NCI-H128 (cell line): ENCODE measurements at regions not wholly inside any gene's neighbourhood (a gene's known extent, or its start where the extent isn't known, plus 50 kb on each side); places are given as distances from the start of the nearest gene placed in this dataset.
"Not testable (repeated sequence)": the region's sequence is repeated elsewhere in the genome, so short reads cannot be mapped to it uniquely, and the experiment has no call there.

Experiments
- DNase-seq: peaks from one replicate; lab custom pipeline; 2025; ENCODE audit not compliant: unreplicated experiment; lab: John Stamatoyannopoulos, UW

DNA sequence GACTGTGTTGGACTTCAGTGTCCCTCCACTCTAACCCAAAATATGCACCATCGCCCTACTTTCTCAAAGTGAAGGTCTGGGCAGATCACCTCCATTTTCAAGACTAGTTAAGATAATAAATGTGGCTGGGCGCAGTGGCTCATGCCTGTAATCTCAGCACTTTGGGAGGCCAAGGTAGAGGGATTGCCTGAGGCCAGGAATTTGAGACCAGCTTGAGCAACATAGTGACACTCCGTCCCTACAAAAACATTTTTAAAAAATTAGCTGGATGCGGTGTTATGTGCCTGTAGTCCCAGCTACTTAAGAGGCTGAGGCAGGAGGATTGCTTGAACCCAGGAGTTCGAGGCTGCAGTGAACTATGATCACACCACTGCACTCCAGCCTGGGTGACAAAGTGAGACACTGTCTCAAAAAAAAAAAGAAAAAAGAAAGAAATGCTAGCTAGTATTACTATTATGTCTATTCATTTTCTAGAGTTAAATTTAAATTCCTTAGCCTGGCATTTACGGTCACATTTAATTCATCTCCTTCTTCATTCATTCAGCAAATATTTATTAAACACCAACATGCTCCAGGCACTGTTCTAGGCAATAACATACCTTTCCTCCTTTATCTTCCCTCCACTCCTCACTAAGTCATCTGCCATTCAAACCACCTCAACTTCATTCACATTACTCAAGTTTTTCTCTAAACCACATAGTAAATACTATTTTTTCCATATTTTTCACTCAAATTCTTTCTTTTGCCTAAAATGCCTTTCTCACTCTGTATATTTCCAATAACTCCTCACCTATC lies 96.1 kb upstream of the XYLT1 start:
- DNase-seq = no peak

DNA sequence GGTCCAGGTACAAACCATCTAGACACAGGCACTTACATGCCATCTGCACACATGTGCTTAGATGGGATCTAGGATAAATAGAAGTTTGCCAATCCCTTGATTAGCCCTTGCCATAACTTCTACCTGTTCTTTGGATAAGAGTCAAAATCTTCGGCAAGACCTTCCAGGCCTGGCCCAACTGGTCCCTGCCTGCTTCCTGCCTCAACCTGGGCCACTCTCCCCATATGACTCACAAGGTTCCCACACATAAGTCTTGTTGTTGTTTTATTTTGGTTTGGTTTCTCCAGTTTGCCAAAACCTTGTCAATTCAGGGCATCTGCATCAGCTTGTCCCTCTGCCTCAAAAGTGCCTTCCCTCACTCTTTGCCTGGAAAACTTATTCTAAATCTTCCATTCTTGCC lies 95.3 kb upstream of the XYLT1 start:
- no peak for DNase-seq

DNA sequence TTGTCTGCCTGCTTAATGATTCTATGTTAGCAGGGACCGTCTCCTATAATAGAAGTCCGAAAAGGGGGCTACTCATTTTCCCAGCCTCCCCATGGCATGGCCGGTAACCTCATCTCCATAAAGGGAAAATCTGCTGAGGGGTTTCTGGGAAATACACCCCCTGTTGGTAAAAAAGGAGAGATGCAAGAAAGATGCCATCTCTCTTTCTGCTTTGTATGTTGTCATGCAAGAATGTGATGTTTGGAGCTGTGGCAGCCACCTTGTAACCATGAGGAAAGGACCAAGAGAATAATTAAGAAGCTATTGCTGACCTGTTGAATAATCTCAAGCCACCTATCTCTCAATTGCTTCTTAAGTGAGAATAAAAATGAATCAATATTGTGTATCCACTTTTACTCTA lies 94.8 kb upstream of the XYLT1 start:
- DNase-seq = no peak

DNA sequence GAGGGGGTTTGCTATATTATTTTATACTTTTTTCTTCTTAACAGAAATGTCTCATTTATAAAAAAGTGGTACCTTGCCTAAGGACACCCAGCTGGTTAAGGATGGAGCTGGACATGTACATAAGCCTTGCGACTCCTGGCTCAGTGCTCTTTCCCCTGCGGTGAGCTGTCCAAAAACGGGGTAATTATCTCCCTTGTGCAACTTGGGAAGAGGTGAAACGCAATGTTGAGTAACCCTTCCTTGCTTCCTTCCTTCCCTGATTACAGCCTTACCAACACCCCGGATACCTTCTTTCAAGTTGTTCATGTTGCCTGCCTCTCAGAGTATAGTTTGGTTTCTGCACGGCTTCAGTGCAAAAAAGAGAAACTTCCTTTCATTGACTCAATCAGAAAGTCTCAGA lies 94.1 kb upstream of the XYLT1 start:
- no peak for DNase-seq

- DNase-seq = no peak
Observed at GRCh38 chr16:17563323-17564091, 92.7 kb upstream of the XYLT1 start.

DNA sequence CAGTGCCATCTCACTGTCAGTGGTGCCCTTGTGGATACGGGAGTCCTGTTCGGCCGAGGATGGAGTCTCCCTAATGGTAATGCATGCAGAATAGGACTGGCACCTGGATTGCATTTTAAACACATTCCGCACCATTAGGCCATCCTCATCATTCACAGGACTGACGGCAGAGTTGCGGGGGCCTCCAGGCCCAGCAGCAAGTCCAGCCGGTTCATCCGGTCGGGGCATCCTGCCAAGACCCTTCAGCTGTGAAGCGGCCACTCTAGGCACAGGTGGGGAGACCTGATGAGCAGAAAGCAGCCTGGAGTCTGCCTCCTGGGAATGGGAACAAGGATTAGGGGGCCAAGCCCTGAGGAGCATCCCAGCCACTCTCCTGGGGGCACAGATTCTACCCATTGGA lies 90.3 kb upstream of the XYLT1 start:
- DNase-seq = no peak

DNA sequence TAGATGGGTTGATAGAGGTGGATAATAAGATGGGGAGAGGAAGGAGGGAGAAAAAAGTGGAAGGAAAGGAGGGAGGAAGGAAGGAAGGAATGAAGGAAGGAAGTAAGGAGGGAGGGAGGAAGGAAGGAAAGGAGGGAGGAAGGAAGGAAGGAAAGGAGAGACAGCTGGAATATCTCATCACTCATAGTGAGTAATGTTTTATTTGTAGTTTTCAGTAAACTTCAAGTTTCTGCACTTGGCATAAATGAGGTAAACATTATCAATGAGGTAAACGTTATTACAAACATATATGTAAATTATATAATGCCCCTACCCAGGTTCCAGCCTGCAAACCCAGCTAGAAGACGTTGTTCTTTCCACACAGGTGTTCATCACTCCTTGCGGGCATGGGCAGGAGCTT lies 89.8 kb upstream of the XYLT1 start:
- DNase-seq = no peak

DNA sequence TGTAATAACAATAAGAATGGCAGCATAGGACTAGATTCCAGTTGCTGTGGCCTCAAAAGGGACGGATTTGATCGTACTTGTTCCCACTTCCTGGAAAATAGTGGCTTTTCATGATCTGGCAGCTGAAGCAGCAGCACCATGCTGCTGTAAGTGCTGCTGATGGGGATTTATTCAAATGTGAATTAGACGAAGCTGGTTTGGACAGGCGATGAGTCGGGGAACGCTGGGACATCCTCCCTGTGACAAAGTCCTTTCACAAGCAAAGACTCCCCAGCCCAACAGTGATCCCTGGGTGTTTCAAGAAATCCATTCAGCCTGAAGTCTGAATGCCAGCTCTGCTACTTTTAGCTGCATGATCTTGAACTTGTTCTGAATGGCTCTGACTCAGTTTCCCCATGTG lies 88.6 kb upstream of the XYLT1 start:
- no peak for DNase-seq

- no peak for DNase-seq
Observed at GRCh38 chr16:17557949-17558348, 87.2 kb upstream of the XYLT1 start.

DNA sequence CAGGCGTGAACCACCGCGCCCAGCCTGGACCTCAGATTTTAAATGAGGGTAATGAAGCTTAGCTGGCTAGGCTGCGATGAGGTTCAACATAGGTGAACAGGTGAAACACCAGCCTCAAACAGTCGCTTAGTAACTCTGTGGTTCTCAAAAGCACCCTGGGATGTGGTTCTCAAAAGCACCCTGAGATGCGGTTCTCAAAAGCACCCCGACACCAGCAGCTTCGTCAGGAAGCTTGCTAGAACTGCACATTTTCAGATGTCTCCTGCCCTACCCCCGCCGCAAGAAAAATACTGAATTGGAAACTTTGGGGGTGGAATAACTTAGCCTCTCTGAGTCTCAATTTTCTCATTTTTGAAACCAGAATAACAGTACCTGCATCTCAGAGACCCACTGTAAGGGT lies 86.7 kb upstream of the XYLT1 start:
- DNase-seq = no peak

GRCh38 chr16:17556276-17557052 lies 85.7 kb upstream of the XYLT1 start:
- DNase-seq = no peak

- DNase-seq = no peak
Observed at GRCh38 chr16:17555176-17555575, 84.4 kb upstream of the XYLT1 start.

GRCh38 chr16:17552351-17552750 lies 81.6 kb upstream of the XYLT1 start:
- no peak for DNase-seq

GRCh38 chr16:17551682-17552081 lies 80.9 kb upstream of the XYLT1 start:
- DNase-seq = not testable (repeated sequence)

DNA sequence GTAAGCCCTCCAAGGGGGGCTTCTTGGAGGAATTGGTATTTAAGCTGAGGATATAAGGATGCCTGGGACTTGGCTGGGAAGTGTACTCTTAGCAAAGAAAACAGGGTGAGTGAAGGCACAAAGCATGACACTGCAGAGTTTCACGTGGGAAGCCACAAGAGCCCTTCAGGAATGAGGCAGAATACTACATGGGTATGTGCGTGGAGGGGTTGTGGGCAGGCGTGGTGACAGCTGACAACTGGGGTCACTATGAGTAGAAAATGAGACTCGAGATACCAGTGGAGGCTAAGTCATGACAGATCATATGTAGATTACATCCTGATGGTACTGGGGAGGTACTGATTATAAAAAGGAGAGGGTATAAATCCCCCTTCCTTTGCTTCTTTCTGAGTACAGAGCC lies 78.1 kb upstream of the XYLT1 start:
- DNase-seq = no peak

DNA sequence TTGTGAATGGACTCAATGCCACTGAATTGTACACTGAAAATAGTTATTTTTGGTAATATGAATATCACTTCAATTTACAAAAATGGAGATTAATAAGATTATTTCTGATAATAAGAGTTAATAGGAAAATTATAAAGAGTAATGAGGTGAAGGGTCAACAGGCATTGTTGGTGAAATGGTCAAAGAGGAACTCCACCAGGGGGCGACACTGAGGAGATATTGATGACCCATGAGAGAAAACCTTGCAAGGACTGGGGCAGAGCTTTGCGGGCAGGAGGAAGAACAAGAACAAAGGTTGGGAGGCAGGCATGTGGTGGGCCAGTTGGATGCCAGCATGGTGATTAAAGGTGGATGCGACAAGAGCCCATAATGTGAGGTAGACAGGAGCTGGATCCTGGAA lies 74.0 kb upstream of the XYLT1 start:
- no peak for DNase-seq

GRCh38 chr16:17544304-17544703 lies 73.5 kb upstream of the XYLT1 start:
- no peak for DNase-seq

DNA sequence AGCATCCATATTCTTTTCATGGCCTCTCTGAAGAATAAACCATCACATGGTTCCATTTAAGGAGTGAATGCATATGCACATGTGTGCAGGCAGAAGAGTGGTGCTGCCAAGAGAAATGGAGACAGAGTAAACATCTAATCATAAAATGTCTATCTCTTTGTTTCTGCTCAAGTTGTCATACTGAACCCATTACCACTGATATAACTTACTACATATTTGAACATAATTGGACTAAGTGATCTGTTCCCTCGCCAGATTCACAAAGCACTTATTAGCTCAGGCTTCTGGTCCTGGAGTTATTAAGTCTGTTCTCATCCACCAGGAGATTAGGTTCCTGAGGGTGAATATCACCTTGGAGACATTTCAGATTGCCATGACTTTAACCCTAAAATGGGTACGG lies 72.3 kb upstream of the XYLT1 start:
- no peak for DNase-seq

DNA sequence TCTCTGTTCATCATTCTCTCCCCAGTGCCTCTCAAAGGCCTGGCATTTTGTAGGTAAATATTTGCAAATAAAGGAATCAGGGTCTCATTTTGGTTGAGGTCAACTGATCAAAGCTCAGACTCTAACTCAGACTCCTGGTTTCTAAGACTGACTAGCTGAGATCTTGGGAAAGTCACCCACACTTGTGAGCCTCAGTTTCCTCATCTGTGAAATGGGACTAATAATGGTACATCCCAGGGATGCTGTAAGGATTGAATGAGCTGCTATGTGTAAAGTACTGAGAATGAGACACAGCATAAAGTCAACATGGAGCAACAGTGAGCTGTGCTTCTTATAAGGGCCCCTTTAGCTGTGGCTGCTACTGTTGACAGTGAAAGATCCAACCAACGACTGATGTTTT lies 70.6 kb upstream of the XYLT1 start:
- no peak for DNase-seq

- no peak for DNase-seq
Observed at GRCh38 chr16:17538927-17539326, 68.2 kb upstream of the XYLT1 start.

DNA sequence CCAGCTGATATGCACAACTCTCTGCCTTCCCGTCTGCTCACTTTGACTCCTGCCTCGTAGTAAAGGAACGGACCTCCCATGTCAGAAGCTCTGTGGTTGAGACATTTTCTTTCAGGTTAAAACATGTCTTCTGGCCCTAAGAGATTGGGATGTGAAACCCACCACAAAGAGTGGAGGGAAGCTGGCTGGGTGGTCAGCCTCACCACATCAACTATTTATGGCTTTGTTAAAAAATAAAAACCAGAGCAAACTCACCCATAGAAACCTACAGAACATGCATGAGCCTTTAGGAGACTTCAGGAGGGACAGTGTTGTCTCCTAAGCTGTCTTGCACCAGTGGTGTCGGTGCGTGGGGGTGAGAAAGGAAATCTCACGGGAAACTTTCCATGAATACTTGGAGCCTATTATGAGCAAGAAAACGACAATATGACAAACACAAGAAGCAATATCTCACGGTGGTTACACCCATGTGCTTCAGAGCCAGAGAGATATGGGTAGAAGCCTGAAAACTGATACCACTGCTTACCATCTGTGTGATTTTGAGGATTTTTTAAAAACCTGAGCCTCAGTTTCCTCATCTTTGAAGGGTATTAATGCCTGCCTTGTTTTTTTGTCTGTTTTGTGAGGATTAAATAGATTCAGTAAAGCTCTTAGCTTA lies 61.7 kb upstream of the XYLT1 start:
- no peak for DNase-seq
